GM12865 (cell line): ENCODE measurements at regions not wholly inside any gene's neighbourhood (a gene's known extent, or its start where the extent isn't known, plus 50 kb on each side); places are given as distances from the start of the nearest gene placed in this dataset.

Experiments
- DNase-seq: peaks from one replicate; pipeline ENCODE4 v3.0.0; 2010; ENCODE audit warnings: low read depth
- H3K4me3 ChIP-seq: 2 replicates; pipeline ENCODE4 v1.5.1; 2011; ENCODE audit warnings: mild to moderate bottlenecking, low read depth, low read length, control low read depth
- CTCF ChIP-seq: IDR thresholded peaks from 2 replicates; pipeline ENCODE4 v1.5.1; 2011; ENCODE audit warnings: low read length, control low read depth, low read depth, inconsistent platforms; ENCODE audit not compliant: insufficient read depth; ENCODE audit errors: missing control alignments

DNA sequence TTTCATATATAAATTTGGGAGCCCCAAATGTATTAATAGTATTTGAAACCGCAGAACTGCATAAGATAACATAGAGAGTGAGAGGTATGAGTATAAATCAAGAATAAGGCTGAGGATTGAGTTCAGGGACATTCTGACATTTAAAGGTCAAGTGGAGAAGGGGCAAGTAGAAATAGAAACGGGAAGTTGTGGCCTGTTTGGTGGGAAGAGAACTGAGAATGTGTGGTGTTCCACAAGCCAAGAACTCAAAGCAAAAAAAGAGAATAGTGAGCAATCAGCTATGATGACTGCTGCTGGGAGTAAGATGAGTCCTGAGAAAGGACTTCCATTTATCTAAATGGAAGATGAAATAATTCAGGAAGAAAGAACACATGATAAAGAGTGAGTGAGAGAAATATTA lies 418.4 kb downstream of the CD109 start:
- peak; percentile 9 for DNase-seq
- H3K4me3 ChIP-seq, result no peak overlapping the region
- TF ChIP-seq CTCF, result no peak

DNA sequence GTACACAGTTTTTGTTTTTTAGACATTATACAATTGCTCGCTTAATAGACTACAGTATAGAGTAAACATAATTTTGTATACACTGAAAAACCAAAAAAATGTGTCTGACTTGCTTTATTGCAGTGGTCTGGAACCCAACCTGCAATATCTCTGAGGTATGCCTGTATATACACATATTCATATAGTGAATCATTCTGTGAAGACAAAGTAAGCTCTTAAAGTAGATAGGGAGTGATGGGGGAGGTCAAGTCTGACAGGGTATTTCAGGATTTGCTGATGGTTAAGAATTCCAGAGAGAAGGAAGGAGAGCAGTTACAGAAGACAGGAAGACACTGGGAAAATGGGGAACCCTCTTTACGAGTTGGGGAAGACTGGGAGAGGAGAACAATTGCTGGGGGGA lies 417.9 kb downstream of the CD109 start:
- no peak for TF ChIP-seq CTCF
- no peak for DNase-seq
- no peak overlapping the region for H3K4me3 ChIP-seq

DNA sequence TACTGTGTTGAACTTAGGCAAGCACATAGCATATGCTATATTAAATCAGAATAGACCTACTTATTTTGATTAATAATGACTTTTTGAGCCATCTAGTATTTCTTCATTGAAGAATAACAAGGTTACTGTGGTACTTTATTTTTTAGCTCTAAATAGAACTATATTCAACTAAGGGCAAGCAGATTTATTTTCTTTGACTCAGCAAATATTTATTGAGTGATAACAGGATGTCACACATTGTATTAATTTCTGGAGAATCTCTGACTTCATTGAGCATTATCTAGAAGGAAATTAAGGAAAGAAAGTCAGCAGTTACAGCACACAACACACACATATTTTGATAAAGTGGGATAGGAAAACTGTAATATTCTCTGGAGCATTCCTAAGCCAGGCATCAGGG lies 407.4 kb downstream of the CD109 start:
- no peak for DNase-seq
- TF ChIP-seq CTCF, result no peak

GRCh38 chr6:74100719-74101287 lies 404.8 kb downstream of the CD109 start:
- no peak overlapping the region for H3K4me3 ChIP-seq
- no peak for TF ChIP-seq CTCF
- DNase-seq, result no peak

More for the DNA sequence above, 407.4 kb downstream of the CD109 start:
- no peak overlapping the region for H3K4me3 ChIP-seq

DNA sequence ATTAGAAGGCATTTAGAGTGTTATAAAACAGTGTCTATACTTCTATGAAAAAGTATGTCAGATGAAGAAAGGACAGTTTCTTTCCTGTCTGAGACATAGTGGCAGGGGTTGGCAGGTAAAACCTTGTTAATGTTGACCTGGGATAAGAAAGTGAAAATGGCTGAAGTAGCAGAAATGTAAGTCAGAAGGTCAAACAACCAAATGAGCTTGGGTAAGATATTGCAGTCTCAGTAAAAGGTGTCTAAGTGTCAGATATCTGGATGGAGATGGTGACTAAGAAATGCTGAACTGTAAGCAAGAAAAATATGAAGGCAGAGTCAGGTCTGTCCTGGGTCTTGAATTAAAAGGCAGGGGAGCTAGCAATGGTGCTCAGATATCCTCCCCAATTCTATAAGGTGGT lies 400.3 kb downstream of the CD109 start:
- TF ChIP-seq CTCF, result no peak
- no peak overlapping the region for H3K4me3 ChIP-seq
- no peak for DNase-seq

GRCh38 chr6:74093361-74093760 lies 397.4 kb downstream of the CD109 start:
- H3K4me3 ChIP-seq, result no peak overlapping the region
- no peak for TF ChIP-seq CTCF

GRCh38 chr6:74091794-74092157 lies 395.8 kb downstream of the CD109 start:
- no peak for TF ChIP-seq CTCF
- DNase-seq, result no peak
- H3K4me3 ChIP-seq, result no peak overlapping the region

More at GRCh38 chr6:74093361-74093760, 397.4 kb downstream of the CD109 start:
- DNase-seq, result no peak
